K562 (cell line): ENCODE measurements at regions not wholly inside any gene's neighbourhood (a gene's known extent, or its start where the extent isn't known, plus 50 kb on each side); places are given as distances from the start of the nearest gene placed in this dataset.

Experiments
- ARID1B ChIP-seq: fragments of 450-650 bp; IDR thresholded peaks from 2 replicates; pipeline ENCODE4 v1.6.1; 2016; ENCODE audit warnings: antibody characterized with exemption, mild to moderate bottlenecking, inconsistent platforms
- HLTF ChIP-seq: fragments of 450-650 bp; IDR thresholded peaks from 2 replicates; pipeline ENCODE4 v1.6.1; 2016
- MAFF ChIP-seq: IDR thresholded peaks from 2 replicates; pipeline ENCODE4 v1.6.1; 2012; ENCODE audit warnings: low read length, improper control_type of control experiment
- MAFG ChIP-seq: fragments of 450-650 bp; conservative IDR thresholded peaks from 2 replicates; pipeline ENCODE4 v1.6.1; 2016; ENCODE audit warnings: missing genetic modification characterization, missing compliant biosample characterization
- MAFK ChIP-seq: IDR thresholded peaks from 2 replicates; pipeline ENCODE4 v1.6.1; 2011; ENCODE audit warnings: low read length, improper control_type of control experiment
- MTA3 ChIP-seq: fragments of 450-650 bp; formaldehyde crosslinking; IDR thresholded peaks from 2 replicates; pipeline ENCODE4 v1.6.1; 2017; ENCODE audit warnings: mild to moderate bottlenecking, borderline replicate concordance
- SP2 ChIP-seq: IDR thresholded peaks from 2 replicates; pipeline ENCODE4 v1.6.1; 2011; ENCODE audit warnings: mild to moderate bottlenecking, low read depth, low read length, moderate library complexity; ENCODE audit not compliant: poor library complexity, severe bottlenecking; ENCODE audit errors: extremely low read depth
- ZBTB34 ChIP-seq: fragments of 250-450 bp; sonication (Bioruptor Pico); IDR thresholded peaks from 2 replicates; pipeline ENCODE4 v1.8.0; 2021; ENCODE audit warnings: mild to moderate bottlenecking, moderate library complexity
- ZNF75A ChIP-seq: fragments of 450-650 bp; formaldehyde crosslinking; IDR thresholded peaks from 2 replicates; pipeline ENCODE4 v1.4.0; 2020; ENCODE audit warnings: mild to moderate bottlenecking
- TF ChIP-seq, protein P1 (sequence below): fragments of 250-450 bp; sonication (Bioruptor Pico); IDR thresholded peaks from 2 replicates; pipeline ENCODE4 v1.6.1; 2021; ENCODE audit warnings: mild to moderate bottlenecking

- TF ChIP-seq MAFK (peak; percentile 97), HLTF (peak; percentile 18; the same call in 1 of the 2 replicates), ZNF75A (CRISPR knock-in tag) (no peak), MAFF (peak; percentile 97), ARID1B (peak; percentile 48), SP2 (no peak), MTA3 (0 out of 2 replicates have a peak, but pooled peaks have one; percentile 39), ZBTB34 (CRISPR knock-in tag) (no peak), MAFG (peak; percentile 97)
- TF ChIP-seq, protein P1, sequence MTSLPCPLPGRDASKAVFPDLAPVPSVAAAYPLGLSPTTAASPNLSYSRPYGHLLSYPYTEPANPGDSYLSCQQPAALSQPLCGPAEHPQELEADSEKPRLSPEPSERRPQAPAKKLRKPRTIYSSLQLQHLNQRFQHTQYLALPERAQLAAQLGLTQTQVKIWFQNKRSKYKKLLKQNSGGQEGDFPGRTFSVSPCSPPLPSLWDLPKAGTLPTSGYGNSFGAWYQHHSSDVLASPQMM: no peak
Observed at GRCh38 chrX:69107231-69107739, 58.0 kb downstream of the PJA1 start (continued).
